Spleen (tissue), 11 donors: ENCODE measurements at regions not wholly inside any gene's neighbourhood (a gene's known extent, or its start where the extent isn't known, plus 50 kb on each side); places are given as distances from the start of the nearest gene placed in this dataset.

Experiments
- DNase-seq: peaks from one replicate; pipeline ENCODE4 v3.0.0-alpha.2; 2020
- H3K27ac ChIP-seq, 8 donors: fragments of 200-600 bp; sonication (generic) in 7 of 8; 1 replicate in 4 of 8; 2 replicates in 4 of 8; pipeline versions ENCODE4 v1.5.0 to v1.8.0; 2016 to 2021; ENCODE audit warnings: inconsistent platforms in 4 of 8, mild to moderate bottlenecking in 4 of 8, moderate library complexity in 1 of 8
- H3K27me3 ChIP-seq, 7 donors: fragments of 200-600 bp; sonication (generic) in 6 of 7; replicated peaks in 1 of 7; 1 replicate in 4 of 7; 2 replicates in 3 of 7; pipeline versions ENCODE4 v1.5.0 to v1.8.0; 2016 to 2021; ENCODE audit warnings: inconsistent platforms in 3 of 7, mild to moderate bottlenecking in 1 of 7
- H3K36me3 ChIP-seq, 6 donors: fragments of 200-600 bp; sonication (generic) in 5 of 6; 1 replicate in 4 of 6; 2 replicates in 2 of 6; pipeline versions ENCODE4 v1.5.0 to v1.8.0; 2016 to 2021; ENCODE audit warnings: inconsistent platforms in 2 of 6
- H3K4me1 ChIP-seq, 6 donors: fragments of 200-600 bp; sonication (generic) in 5 of 6; 1 replicate in 3 of 6; 2 replicates in 3 of 6; pipeline versions ENCODE4 v1.5.0 to v1.8.0; 2016 to 2021; ENCODE audit warnings: inconsistent platforms in 3 of 6
- H3K4me3 ChIP-seq, 8 donors: fragments of 200-600 bp; sonication (generic) in 7 of 8; 1 replicate in 4 of 8; 2 replicates in 4 of 8; pipeline versions ENCODE4 v1.5.0 to v1.8.0; 2016 to 2021; ENCODE audit warnings: inconsistent platforms in 4 of 8, mild to moderate bottlenecking in 4 of 8, moderate library complexity in 2 of 8
- H3K9me3 ChIP-seq, 8 donors: fragments of 200-600 bp; sonication (generic) in 7 of 8; 1 replicate in 4 of 8; 2 replicates in 4 of 8; pipeline versions ENCODE4 v1.5.0 to v1.8.0; 2016 to 2021; ENCODE audit warnings: inconsistent platforms in 4 of 8
- CTCF ChIP-seq, 11 experiments: fragments of 200-600 bp in 7 of 11; fragments of 450-650 bp in 4 of 11; sonication (generic) in 4 of 11; IDR thresholded peaks in 8 of 11; conservative IDR thresholded peaks in 3 of 11; 1 replicate in 7 of 11; 2 replicates in 4 of 11; pipeline versions ENCODE4 v1.4.0 to v1.8.0; 2016 to 2021; ENCODE audit warnings: antibody characterized with exemption in 11 of 11, inconsistent platforms in 4 of 11, mild to moderate bottlenecking in 1 of 11
- POLR2A ChIP-seq, 3 donors: fragments of 450-650 bp; IDR thresholded peaks; one replicate each; pipeline ENCODE4 v1.5.1; 2017; ENCODE audit warnings: antibody characterized with exemption in 3 of 3, mild to moderate bottlenecking in 1 of 3
- POLR2AphosphoS5 ChIP-seq, 3 donors: sonication (generic); formaldehyde crosslinking; IDR thresholded peaks; one replicate each; pipeline ENCODE4 v1.5.1; 2017; ENCODE audit warnings: antibody characterized with exemption in 3 of 3
- WGBS, 5 donors: extraction: QIAGEN DNeasy Blood & Tissue Kit in 3 of 5; methylation state at CpG; one replicate each; pipeline versions ENCODE4 v1.1.5 to v1.1.7; 2013 to 2018; 5-methylcytosine and 5-hydroxymethylcytosine counted together
- intact Hi-C: fragments of 100-400 bp; cut with DNase I; formaldehyde crosslinking; loops from one replicate; pipeline ENCODE4 v1.15.0; 2023; ENCODE audit warnings: low total_unique reads
- donor health status: healthy with polysubstance abuse.
- donor health status: DM: no; HTN: no; CAD: no; lungs with moderate emphysema.
- donor health status: DM: no; HTN: no; CAD: no.
- donor health status: Bipolar disorder and iron deficiency.
- donor health status: healthy.
- donor health status: DM: no; HTN: no; CAD: no.
- donor health status: DM: yes; HTN: yes; CAD: no.

DNA sequence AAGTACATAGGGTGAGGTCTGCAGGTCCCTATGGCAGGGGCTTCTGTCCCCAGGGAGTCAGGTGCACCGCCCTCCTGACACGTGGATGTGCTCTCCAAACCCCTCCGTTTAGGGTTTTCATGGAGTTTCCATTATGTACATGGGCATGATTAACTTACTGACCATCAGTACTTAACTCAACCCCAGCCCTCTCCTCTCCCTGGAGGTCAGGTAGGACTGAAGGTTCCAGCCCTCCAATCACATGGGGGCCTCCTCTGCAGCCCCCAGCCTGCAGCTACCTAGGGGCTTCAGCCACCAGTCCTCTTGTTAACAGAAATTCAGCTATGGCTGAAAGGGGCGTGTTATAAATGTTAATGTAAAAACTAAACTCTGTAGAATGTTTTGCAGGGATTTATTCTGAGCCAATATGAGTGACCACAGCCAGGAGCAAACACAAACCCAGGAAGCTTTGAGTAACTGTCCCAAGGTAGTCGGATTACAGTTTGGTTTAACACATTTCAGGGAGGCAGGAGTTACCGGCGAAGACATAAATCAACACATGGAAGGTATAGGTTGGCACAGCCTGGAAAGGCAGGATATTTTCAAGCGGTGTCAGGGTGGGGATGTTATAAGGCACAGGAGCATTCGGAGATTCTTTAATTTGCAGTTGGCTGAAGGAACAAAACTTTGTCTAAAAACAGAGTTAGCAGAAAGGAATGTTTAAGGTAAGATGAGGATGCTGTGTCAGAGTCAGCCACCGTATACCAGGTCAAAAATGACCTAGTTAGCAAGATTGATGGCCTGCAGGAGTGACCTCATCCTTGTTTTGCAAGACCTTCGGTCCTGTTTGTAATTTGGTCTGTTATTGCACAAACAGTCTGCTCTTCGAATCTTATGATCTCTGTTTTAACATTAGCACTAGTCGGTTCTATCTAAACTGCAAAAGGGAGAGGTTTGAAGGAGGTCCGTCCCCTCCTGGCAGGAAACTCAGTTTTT is 75.2 kb downstream of the TNFAIP2 start:
- TF ChIP-seq POLR2A (IDR thresholded peaks at IDR 0.05) (no peak), POLR2AphosphoS5 (IDR thresholded peaks at IDR 0.05) (no peak), CTCF (IDR thresholded peaks at IDR 0.05 in 8 of 11, conservative IDR thresholded peaks at IDR 0.05 in 3 of 11) (no peak)
- H3K4me3 ChIP-seq = no peak overlapping the region
- H3K27me3 ChIP-seq = peaks cover 0 to 25% (median 0%) of the 10 kb centered on the region in 7 donors
- H3K4me1 ChIP-seq = peaks cover 0 to 5% (median 0%) of the 10 kb centered on the region in 6 donors
- no peak for DNase-seq
- peaks cover 0 to 31% (median 9%) of the 10 kb centered on the region in 8 donors for H3K9me3 ChIP-seq
- no peaks in the 10 kb centered on the region for H3K36me3 ChIP-seq
- intact Hi-C loops = no loop called here
- 64 to 74% (median 65%) methylated on average over 14 of the region's 14 CpGs for WGBS, 5 donors
- H3K27ac ChIP-seq = no peak overlapping the region

DNA sequence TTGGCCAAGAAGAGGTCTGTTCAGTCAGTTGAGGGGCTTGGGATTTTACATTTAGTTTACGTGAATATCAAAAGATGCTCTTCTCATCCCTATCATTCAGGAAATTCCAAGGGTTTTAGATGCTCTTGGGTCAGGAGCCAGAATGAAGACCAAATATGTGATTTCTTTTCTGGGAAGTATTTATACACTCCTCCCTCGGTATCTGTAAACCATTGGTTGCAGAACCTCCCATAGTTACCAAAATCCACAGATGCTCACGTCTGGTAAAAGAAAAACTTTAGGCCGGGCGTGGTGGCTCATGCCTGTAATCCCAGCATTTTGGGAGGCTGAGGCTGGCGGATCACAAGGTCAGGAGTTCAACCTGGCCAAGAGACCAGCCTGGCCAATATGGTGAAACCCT is 75.9 kb downstream of the TNFAIP2 start:
- peaks cover 4 to 38% (median 16%) of the 10 kb centered on the region in 8 donors for H3K9me3 ChIP-seq
- H3K36me3 ChIP-seq = no peaks in the 10 kb centered on the region
- intact Hi-C loops = no loop called here
- no peak for DNase-seq
- H3K4me1 ChIP-seq = peaks cover 0 to 5% (median 0%) of the 10 kb centered on the region in 6 donors
- no peak overlapping the region for H3K27ac ChIP-seq
- no peak overlapping the region for H3K4me3 ChIP-seq
- H3K27me3 ChIP-seq = peaks cover 0 to 30% (median 0%) of the 10 kb centered on the region in 7 donors
- WGBS, 5 donors = 80 to 90% (median 83%) methylated on average over 6 of the region's 6 CpGs
- no peak for TF ChIP-seq POLR2A (IDR thresholded peaks at IDR 0.05)
- TF ChIP-seq CTCF (IDR thresholded peaks at IDR 0.05 in 8 of 11, conservative IDR thresholded peaks at IDR 0.05 in 3 of 11) = no peak
- no peak for TF ChIP-seq POLR2AphosphoS5 (IDR thresholded peaks at IDR 0.05)

GRCh38 chr14:103201801-103202200 is 78.5 kb downstream of the TNFAIP2 start:
- TF ChIP-seq POLR2A (IDR thresholded peaks at IDR 0.05) = no peak
- TF ChIP-seq POLR2AphosphoS5 (IDR thresholded peaks at IDR 0.05) = no peak
- WGBS, 5 donors = 77 to 83% (median 79%) methylated on average over 6 of the region's 6 CpGs
- H3K27ac ChIP-seq = no peak overlapping the region
- no peak for DNase-seq
- intact Hi-C loops = no loop called here
- H3K27me3 ChIP-seq = peaks cover 0 to 37% (median 3%) of the 10 kb centered on the region in 7 donors
- H3K9me3 ChIP-seq = peaks cover 4 to 65% (median 38%) of the 10 kb centered on the region in 8 donors
- no peak overlapping the region for H3K4me3 ChIP-seq
- no peaks in the 10 kb centered on the region for H3K36me3 ChIP-seq
- H3K4me1 ChIP-seq = no peaks in the 10 kb centered on the region

DNA sequence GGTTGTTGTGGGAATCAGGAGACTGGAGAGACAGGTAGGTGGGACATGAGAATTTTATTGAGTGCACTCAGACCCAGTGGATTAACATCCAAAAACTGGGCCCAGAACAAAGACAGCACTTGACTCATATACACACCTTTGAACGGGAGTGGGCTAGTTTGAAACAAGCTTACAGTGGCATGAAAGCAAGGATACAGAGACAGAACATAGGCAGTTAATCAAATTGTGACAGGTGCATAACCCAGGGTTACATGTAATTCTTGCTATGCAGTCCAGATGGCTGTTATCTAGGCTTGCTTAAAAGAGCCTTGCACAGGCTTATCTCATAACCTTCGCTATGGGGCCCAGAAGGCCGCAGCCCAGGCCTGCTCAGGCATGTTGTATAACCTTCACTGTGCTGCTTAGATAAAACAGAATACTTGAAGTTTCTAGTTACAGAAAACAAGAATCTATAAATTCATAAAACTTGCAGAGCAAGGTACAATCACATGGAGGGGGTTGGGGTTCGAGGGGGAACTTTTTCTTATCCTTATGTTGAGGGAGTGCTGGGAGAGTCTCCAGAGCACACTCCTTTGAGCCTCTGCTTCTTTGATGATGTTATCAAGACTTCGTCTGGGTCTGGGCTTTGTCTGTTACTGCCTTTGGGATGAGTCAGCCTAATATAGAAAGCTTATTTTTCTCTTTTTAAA is 81.7 kb downstream of the TNFAIP2 start:
- no peak overlapping the region for H3K27ac ChIP-seq
- intact Hi-C loops = no loop called here
- TF ChIP-seq POLR2AphosphoS5 (IDR thresholded peaks at IDR 0.05) (no peak), POLR2A (IDR thresholded peaks at IDR 0.05) (no peak), CTCF (IDR thresholded peaks at IDR 0.05 in 8 of 11, conservative IDR thresholded peaks at IDR 0.05 in 3 of 11) (no peak)

More for the DNA sequence above, 81.7 kb downstream of the TNFAIP2 start:
- DNase-seq = no peak
- whole genome bisulfite sequencing, 5 donors = 72 to 85% (median 83%) methylated on average over 5 of the region's 5 CpGs
- H3K27me3 ChIP-seq = peaks cover 0 to 69% (median 21%) of the 10 kb centered on the region in 7 donors
- H3K36me3 ChIP-seq = no peaks in the 10 kb centered on the region
- no peak overlapping the region for H3K4me3 ChIP-seq
- peaks cover 4 to 76% (median 38%) of the 10 kb centered on the region in 8 donors for H3K9me3 ChIP-seq
- H3K4me1 ChIP-seq = peaks cover 0 to 9% (median 4%) of the 10 kb centered on the region in 6 donors
